ENCODE measurements at regions not wholly inside any gene's neighbourhood (a gene's known extent, or its start where the extent isn't known, plus 50 kb on each side); places are given as distances from the start of the nearest gene placed in this dataset.

GRCh38 chr3:182703233-182703632 is 90.1 kb upstream of the ATP11B start:
- in situ Hi-C loops (cut with MboI) = loop anchor here (25.0 kb wide), 1 partner anchor 684 kb away; no protein-coding TSS in a partner anchor
- H3K4me3 ChIP-seq = no peak overlapping the region
- H3K79me2 ChIP-seq (ENCODE audit: insufficient read depth) = no peaks in the 10 kb centered on the region
- no peak overlapping the region for H2AFZ ChIP-seq
- no peaks in the 10 kb centered on the region for H4K20me1 ChIP-seq (ENCODE audit: insufficient read depth)
- no peak for DNase-seq
- 51 to 54% methylated on average over 2 of the region's 2 CpGs for WGBS, 2 experiments (ENCODE audit: low coverage in 1 of 2, low lambda C conversion rate in 2 of 2, missing lambda C conversion rate in 2 of 2)
- no peaks in the 10 kb centered on the region for H3K9me3 ChIP-seq (ENCODE audit: low read depth)
- no peak overlapping the region for H3K4me2 ChIP-seq (ENCODE audit: unreplicated experiment)
- no peak overlapping the region for H3K9ac ChIP-seq
- TF ChIP-seq EZH2 (IDR thresholded peaks at IDR 0.05; ENCODE audit: insufficient read depth, poor library complexity, severe bottlenecking) (no peak), EZH2phosphoT487 (IDR thresholded peaks at IDR 0.05; ENCODE audit: insufficient read depth, low read depth) (no peak)
- H3K4me1 ChIP-seq (ENCODE audit: insufficient read depth) = no peaks in the 10 kb centered on the region
- H3K27ac ChIP-seq = no peak overlapping the region
- no peaks in the 10 kb centered on the region for H3K36me3 ChIP-seq (ENCODE audit: low read depth)
- no peaks in the 10 kb centered on the region for H3F3A ChIP-seq (ENCODE audit: insufficient read depth)
- no peaks in the 10 kb centered on the region for H3K9me2 ChIP-seq (ENCODE audit: insufficient read depth)
- peaks cover 24% of the 10 kb centered on the region for H3K27me3 ChIP-seq (replicated peaks; ENCODE audit: insufficient read depth)

GRCh38 chr3:182704926-182705325 is 88.4 kb upstream of the ATP11B start:
- Histone ChIP-seq H3K36me3 (ENCODE audit: low read depth) (no peaks in the 10 kb centered on the region), H3K9me3 (ENCODE audit: low read depth) (no peaks in the 10 kb centered on the region), H3K9ac (no peak overlapping the region), H4K20me1 (ENCODE audit: insufficient read depth) (no peaks in the 10 kb centered on the region), H3K9me2 (ENCODE audit: insufficient read depth) (no peaks in the 10 kb centered on the region), H3F3A (ENCODE audit: insufficient read depth) (no peaks in the 10 kb centered on the region), H3K4me1 (ENCODE audit: insufficient read depth) (no peaks in the 10 kb centered on the region), H3K27me3 (replicated peaks; ENCODE audit: insufficient read depth) (peaks cover 24% of the 10 kb centered on the region), H3K4me2 (ENCODE audit: unreplicated experiment) (no peak overlapping the region), H3K4me3 (no peak overlapping the region), H3K27ac (no peak overlapping the region), H2AFZ (no peak overlapping the region), H3K79me2 (ENCODE audit: insufficient read depth) (no peaks in the 10 kb centered on the region)
- WGBS, 2 experiments (ENCODE audit: low coverage in 1 of 2, low lambda C conversion rate in 2 of 2, missing lambda C conversion rate in 2 of 2) = 66 to 70% methylated on average over 4 of the region's 4 CpGs
- TF ChIP-seq EZH2phosphoT487 (IDR thresholded peaks at IDR 0.05; ENCODE audit: insufficient read depth, low read depth) = no peak
- no peak for TF ChIP-seq EZH2 (IDR thresholded peaks at IDR 0.05; ENCODE audit: insufficient read depth, poor library complexity, severe bottlenecking)
- in situ Hi-C loops (cut with MboI) = loop anchor here (25.0 kb wide), 1 partner anchor 682 kb away; no protein-coding TSS in a partner anchor
- DNase-seq = no peak

GRCh38 chr3:182708810-182709209 is 84.5 kb upstream of the ATP11B start:
- Histone ChIP-seq H3K9ac (no peak overlapping the region), H3K36me3 (ENCODE audit: low read depth) (no peaks in the 10 kb centered on the region), H3K4me2 (ENCODE audit: unreplicated experiment) (no peak overlapping the region), H4K20me1 (ENCODE audit: insufficient read depth) (no peaks in the 10 kb centered on the region), H3K4me3 (no peak overlapping the region), H3K79me2 (ENCODE audit: insufficient read depth) (no peaks in the 10 kb centered on the region), H3K27me3 (replicated peaks; ENCODE audit: insufficient read depth) (peaks cover 10% of the 10 kb centered on the region), H3K27ac (no peak overlapping the region), H2AFZ (no peak overlapping the region), H3K9me2 (ENCODE audit: insufficient read depth) (no peaks in the 10 kb centered on the region), H3K9me3 (ENCODE audit: low read depth) (no peaks in the 10 kb centered on the region), H3F3A (ENCODE audit: insufficient read depth) (no peaks in the 10 kb centered on the region), H3K4me1 (ENCODE audit: insufficient read depth) (no peaks in the 10 kb centered on the region)
- no peak for DNase-seq
- 32 to 36% methylated on average over 1 of the region's 1 CpG for WGBS, 2 experiments (ENCODE audit: low coverage in 1 of 2, low lambda C conversion rate in 2 of 2, missing lambda C conversion rate in 2 of 2)
- TF ChIP-seq EZH2 (IDR thresholded peaks at IDR 0.05; ENCODE audit: insufficient read depth, poor library complexity, severe bottlenecking) (no peak), EZH2phosphoT487 (IDR thresholded peaks at IDR 0.05; ENCODE audit: insufficient read depth, low read depth) (no peak)
- in situ Hi-C loops (cut with MboI) = loop anchor here (25.0 kb wide), 1 partner anchor 678 kb away; no protein-coding TSS in a partner anchor

- Histone ChIP-seq H3F3A (ENCODE audit: insufficient read depth) (no peaks in the 10 kb centered on the region), H2AFZ (no peak overlapping the region), H3K4me3 (no peak overlapping the region), H3K36me3 (ENCODE audit: low read depth) (no peaks in the 10 kb centered on the region), H3K27me3 (replicated peaks; ENCODE audit: insufficient read depth) (peaks cover 10% of the 10 kb centered on the region), H4K20me1 (ENCODE audit: insufficient read depth) (no peaks in the 10 kb centered on the region), H3K4me1 (ENCODE audit: insufficient read depth) (no peaks in the 10 kb centered on the region), H3K4me2 (ENCODE audit: unreplicated experiment) (no peak overlapping the region), H3K9me3 (ENCODE audit: low read depth) (no peaks in the 10 kb centered on the region), H3K27ac (no peak overlapping the region), H3K9ac (no peak overlapping the region), H3K9me2 (ENCODE audit: insufficient read depth) (no peaks in the 10 kb centered on the region), H3K79me2 (ENCODE audit: insufficient read depth) (no peaks in the 10 kb centered on the region)
- TF ChIP-seq EZH2phosphoT487 (IDR thresholded peaks at IDR 0.05; ENCODE audit: insufficient read depth, low read depth) (no peak), EZH2 (IDR thresholded peaks at IDR 0.05; ENCODE audit: insufficient read depth, poor library complexity, severe bottlenecking) (no peak)
- in situ Hi-C loops (cut with MboI) = loop anchor here (25.0 kb wide), 1 partner anchor 678 kb away; no protein-coding TSS in a partner anchor
- 66% methylated on average over 6 of the region's 6 CpGs for WGBS, 2 experiments (ENCODE audit: low coverage in 1 of 2, low lambda C conversion rate in 2 of 2, missing lambda C conversion rate in 2 of 2)
- no peak for DNase-seq
Observed at GRCh38 chr3:182709306-182709705, 84.0 kb upstream of the ATP11B start.

All from GM23248 (cell line).